A549 (cell line): ENCODE measurements at regions not wholly inside any gene's neighbourhood (a gene's known extent, or its start where the extent isn't known, plus 50 kb on each side); places are given as distances from the start of the nearest gene placed in this dataset.

Source experiments
- ATAC-seq, 2 experiments: fragments of 200-7000 bp in 1 of 2; fragments of >200 bp in 1 of 2; cut with Nextera tagmentation in 1 of 2; cut with Tn5 transposase in 1 of 2; 3 replicates each; pipeline versions ENCODE4 v1.8.0 to v1.9.1; 2018 to 2020; ENCODE audit warnings: mild to moderate bottlenecking in 1 of 2, moderate library complexity in 1 of 2
- CTCF ChIA-PET: fragments of 300-600 bp; sonication (Branson Sonifier 250); formaldehyde crosslinking; extraction: SDS; loops from one replicate; lab custom pipeline; 2021; ENCODE audit warnings: antibody characterized with exemption, inconsistent platforms; lab: Yijun Ruan, JAX
- POLR2A ChIA-PET: fragments of 350-600 bp; formaldehyde crosslinking; extraction: SDS; loops from one replicate; lab custom pipeline; 2021; ENCODE audit warnings: antibody characterized with exemption, inconsistent platforms; lab: Yijun Ruan, JAX
- DNase-seq, 2 experiments: peaks; one replicate each; pipeline versions ENCODE4 v3.0.0 to v3.0.0-alpha.2; 2011 to 2016; ENCODE audit warnings: low read depth in 1 of 2, low spot score in 1 of 2
- FAIRE-seq: peaks from 2 replicates; lab custom pipeline; 2011; peaks lifted over from hg19 to GRCh38; lab: Jason Lieb, UNC
- H3K27ac ChIP-seq, 2 experiments: fragments of >200 bp; sonication (Bioruptor Twin); formaldehyde crosslinking; 3 replicates each; pipeline ENCODE4 v1.5.1; 2016 to 2017
- H3K4me1 ChIP-seq: fragments of >200 bp; sonication (Bioruptor Twin); formaldehyde crosslinking; 3 replicates; pipeline ENCODE4 v1.6.1; 2016
- H3K4me2 ChIP-seq: fragments of >200 bp; sonication (Bioruptor Twin); formaldehyde crosslinking; 3 replicates; pipeline ENCODE4 v1.6.1; 2016
- H3K4me3 ChIP-seq: fragments of >200 bp; sonication (Bioruptor Twin); formaldehyde crosslinking; 3 replicates; pipeline ENCODE4 v1.5.1; 2016
- H3K9me3 ChIP-seq: fragments of >200 bp; sonication (Bioruptor Twin); formaldehyde crosslinking; 3 replicates; pipeline ENCODE4 v1.6.1; 2016
- BHLHE40 ChIP-seq: IDR thresholded peaks from 2 replicates; pipeline ENCODE4 v1.6.1; 2012; ENCODE audit warnings: low read depth, low read length, inconsistent platforms
- CBX8 ChIP-seq: fragments of 200-600 bp; sonication (generic); IDR thresholded peaks from 2 replicates; pipeline ENCODE4 v1.6.1; 2016
- CEBPB ChIP-seq, 2 experiments: fragments of >200 bp in 1 of 2; sonication (Bioruptor Twin) in 1 of 2; formaldehyde crosslinking in 1 of 2; IDR thresholded peaks; 2 replicates each; pipeline ENCODE4 v1.6.1; 2012 to 2016
- CHD2 ChIP-seq: fragments of 150-350 bp; IDR thresholded peaks from 2 replicates; pipeline ENCODE4 v1.6.1; 2014; ENCODE audit warnings: low read length; ENCODE audit not compliant: partially characterized antibody
- CHD4 ChIP-seq: fragments of 200-600 bp; sonication (generic); IDR thresholded peaks from 2 replicates; pipeline ENCODE4 v1.6.1; 2016; ENCODE audit warnings: antibody characterized with exemption, mild to moderate bottlenecking, borderline replicate concordance
- EP300 ChIP-seq, 2 experiments: fragments of >200 bp; sonication (Bioruptor Twin); formaldehyde crosslinking; IDR thresholded peaks; 2 replicates in 1 of 2; 3 replicates in 1 of 2; pipeline ENCODE4 v1.6.1; 2016 to 2017
- ESRRA ChIP-seq: fragments of 150-350 bp; IDR thresholded peaks from 2 replicates; pipeline ENCODE4 v1.6.1; 2014; ENCODE audit warnings: mild to moderate bottlenecking, low read length, borderline replicate concordance
- FOSL2 ChIP-seq, 2 experiments: fragments of 450-650 bp in 1 of 2; fragments of >200 bp in 1 of 2; sonication (Bioruptor Twin) in 1 of 2; formaldehyde crosslinking; IDR thresholded peaks; 2 replicates each; pipeline versions ENCODE4 v1.5.0 to v1.6.1; 2016 to 2020; ENCODE audit warnings: mild to moderate bottlenecking in 1 of 2, moderate library complexity in 1 of 2
- GATA3 ChIP-seq: IDR thresholded peaks from 2 replicates; pipeline ENCODE4 v1.6.1; 2012; ENCODE audit warnings: borderline replicate concordance
- HOXB13 ChIP-seq: fragments of 250-450 bp; sonication (Bioruptor Pico); IDR thresholded peaks from 2 replicates; pipeline ENCODE4 v1.5.0; 2020; ENCODE audit warnings: low read depth, mild to moderate bottlenecking, moderate library complexity
- JUN ChIP-seq, 2 experiments: fragments of >200 bp; sonication (Bioruptor Twin); formaldehyde crosslinking; IDR thresholded peaks; 2 replicates in 1 of 2; 3 replicates in 1 of 2; pipeline ENCODE4 v1.6.1; 2016 to 2017
- JUNB ChIP-seq: fragments of >200 bp; sonication (Bioruptor Twin); formaldehyde crosslinking; IDR thresholded peaks from 2 replicates; pipeline ENCODE4 v1.6.1; 2016
- KDM5A ChIP-seq: fragments of 200-600 bp; sonication (generic); IDR thresholded peaks from 2 replicates; pipeline ENCODE4 v1.6.1; 2016; ENCODE audit warnings: antibody characterized with exemption, mild to moderate bottlenecking
- MAX ChIP-seq: IDR thresholded peaks from 2 replicates; pipeline ENCODE4 v1.6.1; 2012
- POLR2A ChIP-seq: IDR thresholded peaks from 2 replicates; pipeline ENCODE4 v1.6.1; 2012; ENCODE audit warnings: mild to moderate bottlenecking, low read length
- POLR2AphosphoS2 ChIP-seq: conservative IDR thresholded peaks from 2 replicates; pipeline ENCODE4 v1.6.1; 2012; ENCODE audit warnings: low read length, improper control_type of control experiment, inconsistent platforms
- RARB ChIP-seq: fragments of 250-450 bp; sonication (Bioruptor Pico); IDR thresholded peaks from 2 replicates; pipeline ENCODE4 v1.8.0; 2021; ENCODE audit warnings: mild to moderate bottlenecking, moderate library complexity
- REST ChIP-seq: fragments of 200-600 bp; sonication (generic); IDR thresholded peaks from 2 replicates; pipeline ENCODE4 v1.6.1; 2016; ENCODE audit warnings: antibody characterized with exemption, mild to moderate bottlenecking, moderate library complexity
- SREBF2 ChIP-seq: fragments of 450-650 bp; IDR thresholded peaks from 2 replicates; pipeline ENCODE4 v1.6.1; 2014; ENCODE audit warnings: mild to moderate bottlenecking, moderate library complexity
- USF2 ChIP-seq: fragments of 450-650 bp; IDR thresholded peaks from 2 replicates; pipeline ENCODE4 v1.6.1; 2014; ENCODE audit warnings: antibody characterized with exemption
- ZSCAN20 ChIP-seq: fragments of 250-450 bp; sonication (Bioruptor Pico); IDR thresholded peaks from 2 replicates; pipeline ENCODE4 v1.8.0; 2022; ENCODE audit warnings: mild to moderate bottlenecking, moderate library complexity
- WGBS: methylation state at CpG from one replicate; pipeline ENCODE4 v1.1.6; 2017; ENCODE audit errors: missing lambda C conversion rate; 5-methylcytosine and 5-hydroxymethylcytosine counted together
- TF ChIP-seq, protein P1 (sequence below): fragments of 150-350 bp; IDR thresholded peaks from 2 replicates; pipeline ENCODE4 v1.6.1; 2014; ENCODE audit warnings: low read depth, mild to moderate bottlenecking, low read length

DNA sequence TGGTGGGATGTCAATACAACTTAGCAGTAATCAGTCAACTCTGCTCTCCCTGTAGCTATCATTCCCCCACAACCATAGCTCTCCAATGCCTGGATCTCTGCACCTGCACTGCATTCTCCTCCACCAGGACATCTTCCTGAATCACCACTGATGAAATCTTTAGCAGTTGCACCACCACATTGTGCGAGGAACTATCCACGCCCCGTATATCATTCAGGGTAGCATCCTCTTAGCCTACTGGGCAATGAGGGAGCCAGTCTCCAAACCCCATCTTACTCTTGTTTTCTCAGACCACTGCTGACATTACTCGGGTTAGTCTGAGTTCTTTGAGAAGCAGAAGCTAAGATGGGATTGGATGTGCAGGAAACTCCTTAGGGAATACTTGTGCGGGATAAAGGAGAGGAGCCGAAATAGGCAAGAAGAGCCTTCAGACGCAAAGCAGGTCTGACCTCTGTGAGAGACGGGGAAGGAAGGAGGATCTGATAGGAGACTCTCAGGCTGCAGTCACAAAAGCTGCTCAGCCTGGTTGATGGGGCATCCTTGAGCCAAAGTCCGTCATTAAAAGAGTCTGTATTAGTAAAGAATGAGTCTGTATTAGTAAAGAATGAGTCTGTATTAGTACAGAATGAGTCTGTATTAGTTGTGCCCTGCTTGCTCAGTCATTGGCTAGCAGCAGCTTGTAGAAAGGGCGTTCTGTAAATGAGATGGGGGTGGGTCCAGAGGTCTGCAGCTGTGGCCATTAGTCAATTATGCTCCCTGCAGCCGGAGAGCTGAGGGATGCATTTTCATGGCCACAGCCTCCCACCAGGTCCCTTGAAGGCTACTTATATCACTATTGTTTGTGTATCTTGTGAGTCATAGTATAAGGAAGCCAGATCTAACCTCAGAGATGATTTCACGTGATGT is 49.6 kb upstream of the RASSF3 start:
- CTCF ChIA-PET, result interaction anchor here (0.6 to 22.9 kb wide), 8 partner anchors 10 to 159 kb away, joined by 3 to 342 read pairs (median 4); partner anchors contain the start of gene RASSF3
- FAIRE-seq, result no peak
- ATAC-seq, result peak; percentile 92 to 93
- peak overlapping the region; percentile 66 for H3K4me2 ChIP-seq
- peak overlapping the region in 1 of 2 experiments; percentile 23; a peak in 2 of 6 replicates for H3K27ac ChIP-seq
- H3K4me3 ChIP-seq, result no peak overlapping the region
- DNase-seq, result peak; percentile 61 to 67
- WGBS, result 55% methylated on average over 12 of the region's 12 CpGs
- POLR2A ChIA-PET, result interaction anchor here (1.0 kb wide), 1 partner anchor 64 kb away, joined by 3 read pairs; no protein-coding TSS in a partner anchor
- H3K9me3 ChIP-seq, result no peaks in the 10 kb centered on the region
- peaks cover 19% of the 10 kb centered on the region for H3K4me1 ChIP-seq
- no peak for TF ChIP-seq USF2
- no peak for TF ChIP-seq CEBPB (IDR thresholded peaks at IDR 0.05)
- TF ChIP-seq ZSCAN20 (CRISPR knock-in tag), result no peak
- no peak for TF ChIP-seq RARB (CRISPR knock-in tag)
- no peak for TF ChIP-seq POLR2A
- no peak for TF ChIP-seq CBX8
- TF ChIP-seq POLR2AphosphoS2, result no peak
- TF ChIP-seq REST, result no peak
- TF ChIP-seq, protein P1, sequence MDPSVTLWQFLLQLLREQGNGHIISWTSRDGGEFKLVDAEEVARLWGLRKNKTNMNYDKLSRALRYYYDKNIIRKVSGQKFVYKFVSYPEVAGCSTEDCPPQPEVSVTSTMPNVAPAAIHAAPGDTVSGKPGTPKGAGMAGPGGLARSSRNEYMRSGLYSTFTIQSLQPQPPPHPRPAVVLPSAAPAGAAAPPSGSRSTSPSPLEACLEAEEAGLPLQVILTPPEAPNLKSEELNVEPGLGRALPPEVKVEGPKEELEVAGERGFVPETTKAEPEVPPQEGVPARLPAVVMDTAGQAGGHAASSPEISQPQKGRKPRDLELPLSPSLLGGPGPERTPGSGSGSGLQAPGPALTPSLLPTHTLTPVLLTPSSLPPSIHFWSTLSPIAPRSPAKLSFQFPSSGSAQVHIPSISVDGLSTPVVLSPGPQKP, result no peak
- TF ChIP-seq CHD2, result no peak
- no peak for TF ChIP-seq ESRRA
- TF ChIP-seq HOXB13 (CRISPR knock-in tag), result no peak
- TF ChIP-seq KDM5A, result no peak
- TF ChIP-seq MAX, result peak; percentile 34; the same call in 1 of the 2 replicates
- no peak for TF ChIP-seq EP300 (IDR thresholded peaks at IDR 0.05)
- no peak for TF ChIP-seq GATA3
- peak; percentile 49; the same call in 1 of the 2 replicates for TF ChIP-seq JUNB
- TF ChIP-seq BHLHE40, result no peak
- no peak for TF ChIP-seq SREBF2
- TF ChIP-seq CHD4, result no peak
- TF ChIP-seq FOSL2 (IDR thresholded peaks at IDR 0.05), result peak; percentile 71; the same call in 1 of the 2 replicates
- TF ChIP-seq FOSL2 (CRISPR knock-in tag; IDR thresholded peaks at IDR 0.05), result peak; percentile 81
- 0 out of 5 replicates have a peak, but pooled peaks of 1 of the 2 experiments have one; percentile 15 for TF ChIP-seq JUN (IDR thresholded peaks at IDR 0.05)
